Stimulated activated CD4-positive, alpha-beta T cell treated with anti-CD3 and anti-CD28 coated beads, Interleukin-1b, Interleukin-23, amount 100 ng/mL, for 4 hours (primary cell): ENCODE measurements at regions not wholly inside any gene's neighbourhood (a gene's known extent, or its start where the extent isn't known, plus 50 kb on each side); places are given as distances from the start of the nearest gene placed in this dataset.
"Not testable (repeated sequence)": the region's sequence is repeated elsewhere in the genome, so short reads cannot be mapped to it uniquely, and the experiment has no call there.

ENCODE experiments used
- DNase-seq, 2 donors: peaks; one replicate each; pipeline ENCODE4 v3.0.0-alpha.2; 2020; ENCODE audit warnings: low read depth in 2 of 2

DNA sequence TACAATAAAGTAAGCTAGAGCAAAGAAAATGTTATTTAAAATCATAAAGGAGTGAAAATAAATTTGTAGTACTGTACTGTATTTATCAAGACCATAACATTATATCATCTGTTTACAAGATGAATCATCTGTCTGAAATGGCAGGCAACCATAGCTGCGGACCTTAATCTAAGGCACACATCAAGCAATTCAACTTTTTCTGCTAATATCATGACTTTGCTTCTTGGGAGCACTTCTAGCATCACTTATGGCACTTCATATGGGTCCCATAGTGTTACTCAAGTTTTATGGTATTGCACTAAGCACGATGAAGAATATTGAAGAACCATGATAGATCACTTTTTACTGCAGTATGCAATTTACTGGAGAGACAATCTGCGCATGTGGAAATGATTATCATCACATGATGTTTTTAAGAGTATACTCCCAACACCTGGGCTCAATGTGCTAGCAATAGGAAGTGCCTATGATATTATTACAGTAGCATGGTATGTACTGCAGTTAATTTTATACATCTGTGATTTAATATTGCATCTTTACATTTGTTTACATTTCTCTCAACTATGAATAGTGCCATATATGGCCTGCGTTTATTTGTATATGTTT is 137.7 kb upstream of the NECTIN3 start:
- no peak for DNase-seq

DNA sequence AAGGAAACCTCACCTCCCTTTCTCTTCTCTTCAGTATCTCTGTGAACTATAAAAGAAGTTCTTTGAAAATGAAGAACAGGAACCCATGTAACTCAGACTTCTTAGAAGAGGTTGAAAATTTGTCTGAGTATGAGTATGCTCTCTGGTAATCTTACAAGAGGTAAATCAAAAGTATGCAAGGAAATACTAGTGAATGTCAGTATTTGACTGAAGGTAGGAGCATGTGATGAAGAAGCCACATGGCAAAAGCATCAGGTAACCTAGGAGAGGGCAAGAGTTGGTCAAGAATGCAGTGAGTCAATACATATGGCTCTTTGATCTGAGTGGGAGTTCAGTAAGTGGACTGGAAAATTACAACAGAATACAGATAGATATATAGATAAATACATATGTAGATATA is 133.0 kb upstream of the NECTIN3 start:
- no peak for DNase-seq

DNA sequence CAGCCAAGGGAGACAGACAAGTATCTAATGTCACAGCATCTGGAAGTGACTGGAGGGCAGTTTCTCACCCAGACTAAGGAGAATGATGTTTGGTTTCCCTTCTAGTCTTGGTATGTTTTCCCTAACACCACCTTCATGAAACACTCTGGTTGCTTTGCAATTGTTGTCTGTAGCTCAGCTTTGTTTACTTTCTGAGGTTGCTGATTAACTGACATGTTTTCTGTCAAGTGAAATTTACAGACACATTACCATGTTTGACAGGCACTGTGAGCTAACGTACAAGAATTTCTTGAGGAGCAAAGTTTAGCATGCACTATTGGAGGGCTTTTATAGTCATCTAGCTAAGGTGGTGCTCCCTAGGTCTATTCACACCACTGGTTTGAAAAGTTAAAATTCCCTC is 131.6 kb upstream of the NECTIN3 start:
- no peak for DNase-seq

- no peak for DNase-seq
Observed at GRCh38 chr3:110944782-110945181, 126.8 kb upstream of the NECTIN3 start.

DNA sequence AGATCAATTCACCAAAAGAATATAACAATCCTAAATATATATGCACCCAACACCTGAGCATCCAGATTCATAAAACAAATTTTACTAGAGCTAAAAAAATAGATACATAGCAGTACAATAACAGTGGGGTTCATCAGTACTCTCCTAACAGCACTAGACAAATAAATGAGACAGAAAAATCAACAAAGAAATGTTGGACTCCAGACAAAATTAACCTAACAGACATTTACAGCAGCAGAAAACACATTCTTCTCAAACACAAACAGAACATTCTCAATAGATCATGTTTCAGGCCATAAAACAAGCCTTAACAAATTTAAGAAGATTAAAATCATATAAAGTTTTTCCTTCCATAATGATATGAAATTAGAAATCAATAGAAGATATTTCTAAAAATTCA is 124.8 kb upstream of the NECTIN3 start:
- no peak for DNase-seq

GRCh38 chr3:110949194-110949593 is 122.4 kb upstream of the NECTIN3 start:
- not testable (repeated sequence) for DNase-seq

- no peak for DNase-seq
Observed at GRCh38 chr3:110955301-110955880, 116.2 kb upstream of the NECTIN3 start.

- no peak for DNase-seq
Observed at GRCh38 chr3:110956081-110956480, 115.5 kb upstream of the NECTIN3 start.

GRCh38 chr3:110957247-110958025 is 114.2 kb upstream of the NECTIN3 start:
- no peak for DNase-seq

GRCh38 chr3:110958313-110959147 is 113.1 kb upstream of the NECTIN3 start:
- no peak for DNase-seq

- no peak for DNase-seq
Observed at GRCh38 chr3:110965976-110966375, 105.6 kb upstream of the NECTIN3 start.

DNA sequence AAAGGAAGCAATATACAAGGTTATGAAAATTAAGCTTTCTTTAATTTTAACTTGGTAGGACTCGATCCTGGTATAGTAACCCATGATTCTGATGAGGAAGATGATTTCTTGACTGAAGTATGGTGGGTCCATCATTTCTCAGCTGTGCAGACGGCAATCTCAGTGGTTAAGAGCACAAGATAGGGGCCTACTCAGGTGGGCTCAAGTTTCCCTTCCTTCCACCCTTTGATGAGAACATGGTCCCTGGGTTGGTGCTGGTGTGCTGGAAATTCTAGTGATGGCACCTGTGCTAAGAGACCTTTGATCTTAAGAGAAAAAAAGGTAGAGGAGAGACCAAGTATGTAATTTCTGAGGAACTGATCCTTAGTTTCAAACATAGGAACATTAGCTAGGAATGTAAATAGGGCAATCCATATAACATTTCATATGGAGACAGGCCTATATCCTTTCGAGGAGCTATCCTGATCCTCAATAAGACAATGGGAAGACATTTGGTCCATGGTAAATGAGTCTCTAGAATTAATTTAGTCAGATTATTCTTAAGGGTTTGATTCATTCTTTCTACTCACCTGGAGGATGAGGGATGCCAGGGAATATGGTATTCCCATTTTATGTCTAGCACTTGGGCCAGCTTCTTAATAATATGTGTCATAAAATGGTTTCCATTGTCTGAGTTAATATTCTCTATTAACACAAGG is 104.5 kb upstream of the NECTIN3 start:
- DNase-seq: no peak

GRCh38 chr3:110968076-110968475 is 103.5 kb upstream of the NECTIN3 start:
- no peak for DNase-seq

- DNase-seq: no peak
Observed at GRCh38 chr3:110969229-110970211, 102.1 kb upstream of the NECTIN3 start.

GRCh38 chr3:110971010-110971601 is 100.5 kb upstream of the NECTIN3 start:
- DNase-seq: no peak

- no peak for DNase-seq
Observed at GRCh38 chr3:110973263-110973895, 98.2 kb upstream of the NECTIN3 start.

- no peak for DNase-seq
Observed at GRCh38 chr3:110974902-110975301, 96.7 kb upstream of the NECTIN3 start.

DNA sequence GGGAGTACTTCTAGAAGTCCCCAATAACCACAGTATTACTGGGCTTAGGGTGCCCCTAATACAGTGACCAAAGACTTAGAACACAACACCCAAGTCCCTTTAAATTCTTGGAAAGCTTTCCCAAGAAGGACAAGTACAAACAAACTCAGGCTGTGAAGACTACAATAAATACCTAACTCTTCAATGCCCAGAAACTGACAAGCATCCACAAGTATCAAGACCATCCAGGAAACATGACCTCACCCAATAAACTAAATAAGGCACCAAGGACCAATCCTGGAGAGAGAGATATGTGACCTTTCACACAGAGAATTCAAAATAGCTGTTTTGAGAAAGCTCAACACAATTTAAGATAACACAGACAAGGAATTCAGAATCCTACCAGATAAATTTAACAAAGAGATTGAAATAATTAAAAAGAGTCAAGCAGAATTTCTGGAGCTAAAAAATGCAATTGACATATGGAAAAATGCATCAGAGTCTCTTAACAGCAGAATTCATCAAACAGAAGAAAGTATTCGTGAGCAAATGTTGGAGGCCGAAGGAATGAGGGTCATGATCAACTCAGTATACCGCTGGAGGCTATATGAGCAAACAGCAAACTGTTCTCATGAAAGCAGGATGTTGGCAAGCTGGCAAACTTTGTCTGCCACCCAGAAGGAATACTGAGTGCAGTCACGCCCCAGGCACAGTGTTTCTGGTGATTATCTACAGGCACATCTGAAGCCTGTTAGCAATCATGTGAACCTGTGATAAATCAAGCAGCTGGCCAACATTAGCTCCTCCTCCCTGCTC is 87.0 kb upstream of the NECTIN3 start:
- DNase-seq: no peak

GRCh38 chr3:110989446-110989845 is 82.2 kb upstream of the NECTIN3 start:
- no peak for DNase-seq
